Skeletal muscle satellite cell (primary cell): ENCODE measurements at regions not wholly inside any gene's neighbourhood (a gene's known extent, or its start where the extent isn't known, plus 50 kb on each side); places are given as distances from the start of the nearest gene placed in this dataset.

ENCODE experiments used
- H3K27me3 ChIP-seq: 2 replicates; pipeline ENCODE4 v1.7.0; 2013; ENCODE audit warnings: low read length; ENCODE audit not compliant: control insufficient read depth, insufficient read depth
- H3K36me3 ChIP-seq: 2 replicates; pipeline ENCODE4 v1.7.0; 2013; ENCODE audit warnings: mild to moderate bottlenecking, control low read depth, low read length; ENCODE audit not compliant: insufficient read depth
- H3K4me1 ChIP-seq: 2 replicates; pipeline ENCODE4 v1.7.0; 2013; ENCODE audit warnings: low read length; ENCODE audit not compliant: control insufficient read depth, insufficient read depth
- H3K4me2 ChIP-seq: 2 replicates; pipeline ENCODE4 v1.7.0; 2013; ENCODE audit warnings: mild to moderate bottlenecking, low read length
- H3K4me3 ChIP-seq: 2 replicates; pipeline ENCODE4 v1.7.0; 2013; ENCODE audit warnings: low read length
- H3K9ac ChIP-seq: 2 replicates; pipeline ENCODE4 v1.7.0; 2013; ENCODE audit warnings: mild to moderate bottlenecking, low read depth, low read length, moderate library complexity
- H3K9me3 ChIP-seq: replicated peaks from 2 replicates; pipeline ENCODE4 v1.7.0; 2013; ENCODE audit warnings: mild to moderate bottlenecking, control low read depth, low read length

GRCh38 chr4:18343581-18343980 is 322.0 kb upstream of the LCORL start:
- Histone ChIP-seq H3K4me2 (no peak overlapping the region), H3K4me1 (no peaks in the 10 kb centered on the region), H3K4me3 (no peak overlapping the region), H3K36me3 (no peaks in the 10 kb centered on the region), H3K27me3 (no peaks in the 10 kb centered on the region), H3K9me3 (peaks cover 2% of the 10 kb centered on the region), H3K9ac (no peak overlapping the region)

- H3K4me3 ChIP-seq, result no peak overlapping the region
- no peaks in the 10 kb centered on the region for H3K27me3 ChIP-seq
- no peak overlapping the region for H3K9ac ChIP-seq
- H3K4me1 ChIP-seq, result no peaks in the 10 kb centered on the region
- no peaks in the 10 kb centered on the region for H3K36me3 ChIP-seq
- no peak overlapping the region for H3K4me2 ChIP-seq
- peaks cover 2% of the 10 kb centered on the region for H3K9me3 ChIP-seq
Measured at GRCh38 chr4:18342847-18343246, 321.3 kb upstream of the LCORL start.

DNA sequence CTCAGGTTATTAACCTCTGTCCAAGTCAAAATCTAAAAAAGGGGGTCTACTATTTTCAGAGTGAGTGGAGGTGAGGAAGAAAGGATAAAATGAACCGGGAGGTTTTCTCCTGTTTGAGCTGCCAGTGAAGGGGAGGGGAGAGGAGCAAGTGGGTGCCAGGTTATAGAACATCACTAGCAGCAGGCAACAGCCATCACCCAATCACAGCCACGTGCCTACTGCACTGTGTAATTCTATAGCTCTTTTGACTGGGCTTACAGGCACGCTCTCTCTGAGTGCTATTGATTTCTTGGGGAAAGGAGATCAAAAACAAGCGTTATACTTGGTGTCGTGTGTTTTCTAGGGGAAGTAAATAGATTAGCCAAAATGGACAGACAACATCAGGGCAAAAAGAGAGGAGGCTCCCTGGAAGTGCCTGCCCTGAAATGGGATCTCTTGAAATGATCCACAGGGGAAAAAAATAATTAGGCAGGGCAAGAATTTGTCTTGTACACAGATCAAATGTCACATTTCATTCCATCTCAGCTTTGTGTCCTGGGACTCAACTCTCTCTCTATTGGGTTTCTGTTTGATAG is 300.5 kb upstream of the LCORL start:
- no peaks in the 10 kb centered on the region for H3K36me3 ChIP-seq
- no peaks in the 10 kb centered on the region for H3K4me1 ChIP-seq
- no peak overlapping the region for H3K9ac ChIP-seq
- no peaks in the 10 kb centered on the region for H3K9me3 ChIP-seq
- no peaks in the 10 kb centered on the region for H3K27me3 ChIP-seq
- no peak overlapping the region for H3K4me3 ChIP-seq
- no peak overlapping the region for H3K4me2 ChIP-seq

DNA sequence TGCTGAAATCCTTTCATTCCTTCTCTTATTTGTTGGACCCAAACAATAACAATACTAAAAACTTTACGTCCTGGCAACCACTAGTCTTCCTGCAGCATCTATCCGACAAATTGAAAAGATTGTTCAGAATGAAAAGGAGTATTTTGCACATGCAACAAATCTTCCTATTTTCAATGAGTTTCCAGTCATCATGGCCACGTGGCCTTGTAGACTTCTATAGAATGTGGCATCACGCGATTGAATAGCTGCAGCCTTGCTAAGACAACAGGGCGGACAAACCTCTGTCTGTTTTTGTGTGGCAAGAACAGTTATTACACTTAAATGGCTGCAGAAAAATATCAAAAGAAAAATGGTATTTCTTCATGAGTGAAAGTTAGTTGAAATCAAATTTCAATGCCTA is 297.9 kb upstream of the LCORL start:
- Histone ChIP-seq H3K27me3 (no peaks in the 10 kb centered on the region), H3K36me3 (no peaks in the 10 kb centered on the region), H3K4me2 (no peak overlapping the region), H3K4me3 (no peak overlapping the region), H3K9ac (no peak overlapping the region), H3K4me1 (no peaks in the 10 kb centered on the region), H3K9me3 (no peaks in the 10 kb centered on the region)

DNA sequence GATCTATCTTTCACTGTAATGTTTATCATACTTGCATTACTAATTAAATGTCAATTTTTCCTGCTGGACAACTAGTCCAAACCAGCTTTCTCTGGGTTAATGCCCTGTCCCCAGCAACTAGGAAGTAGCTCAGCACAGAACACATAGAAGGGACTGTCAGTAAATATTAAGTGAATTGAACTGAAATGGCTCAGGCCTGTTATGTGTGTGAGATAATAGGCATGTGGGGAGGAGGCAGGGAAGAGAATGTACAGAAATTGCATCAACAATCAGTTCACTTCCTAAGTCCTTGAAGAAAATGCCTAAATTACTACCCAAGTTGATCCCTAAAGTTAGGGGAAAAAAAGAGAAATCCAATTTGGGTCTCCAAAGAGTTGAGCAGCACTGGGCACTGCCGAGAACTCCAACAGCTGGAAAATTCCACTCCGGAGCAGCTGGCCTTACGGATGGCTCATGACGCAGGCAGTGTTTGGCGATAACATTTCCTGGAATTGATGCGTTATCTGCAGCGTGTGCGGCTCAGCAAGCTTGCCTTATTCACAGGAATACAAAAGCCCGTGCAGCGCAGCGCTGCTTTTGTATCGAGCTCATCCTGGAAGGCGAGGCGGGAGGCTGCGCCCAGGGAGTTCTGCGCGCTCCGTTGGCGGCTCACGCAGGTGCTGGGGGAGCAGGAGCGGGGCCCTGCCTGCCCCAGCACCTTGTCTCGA is 297.3 kb upstream of the LCORL start:
- Histone ChIP-seq H3K9me3 (no peaks in the 10 kb centered on the region), H3K36me3 (no peaks in the 10 kb centered on the region), H3K4me2 (no peak overlapping the region), H3K27me3 (no peaks in the 10 kb centered on the region), H3K4me3 (no peak overlapping the region), H3K4me1 (no peaks in the 10 kb centered on the region), H3K9ac (no peak overlapping the region)

GRCh38 chr4:18314731-18315130 is 293.2 kb upstream of the LCORL start:
- Histone ChIP-seq H3K27me3 (no peaks in the 10 kb centered on the region), H3K9ac (no peak overlapping the region), H3K4me1 (no peaks in the 10 kb centered on the region), H3K36me3 (no peaks in the 10 kb centered on the region), H3K9me3 (no peaks in the 10 kb centered on the region), H3K4me3 (no peak overlapping the region), H3K4me2 (no peak overlapping the region)

DNA sequence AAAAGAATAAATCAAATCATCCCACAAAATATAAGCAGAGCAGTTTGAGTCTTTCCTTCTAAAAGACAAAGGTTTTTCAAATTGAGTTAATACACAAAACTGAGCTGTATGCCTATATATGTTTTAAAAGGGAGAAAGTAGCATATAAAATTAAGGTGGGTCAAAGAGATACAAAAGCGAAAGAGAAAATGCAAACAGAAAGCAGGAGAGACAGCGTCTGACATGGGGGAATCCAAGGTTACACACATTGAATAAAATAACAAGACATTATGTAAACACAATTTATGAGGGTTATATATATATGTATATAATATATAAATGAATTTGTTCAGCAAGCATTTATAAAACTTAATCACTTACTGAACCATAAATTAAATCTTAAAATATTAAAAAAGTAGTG is 276.1 kb upstream of the LCORL start:
- Histone ChIP-seq H3K4me1 (no peaks in the 10 kb centered on the region), H3K27me3 (no peaks in the 10 kb centered on the region), H3K9ac (no peak overlapping the region), H3K4me3 (no peak overlapping the region), H3K4me2 (no peak overlapping the region), H3K9me3 (peaks cover 4% of the 10 kb centered on the region), H3K36me3 (no peaks in the 10 kb centered on the region)

- Histone ChIP-seq H3K27me3 (no peaks in the 10 kb centered on the region), H3K9ac (no peak overlapping the region), H3K4me1 (no peaks in the 10 kb centered on the region), H3K4me3 (no peak overlapping the region), H3K9me3 (peaks cover 4% of the 10 kb centered on the region), H3K36me3 (no peaks in the 10 kb centered on the region), H3K4me2 (no peak overlapping the region)
Measured at GRCh38 chr4:18296411-18296810, 274.9 kb upstream of the LCORL start.

DNA sequence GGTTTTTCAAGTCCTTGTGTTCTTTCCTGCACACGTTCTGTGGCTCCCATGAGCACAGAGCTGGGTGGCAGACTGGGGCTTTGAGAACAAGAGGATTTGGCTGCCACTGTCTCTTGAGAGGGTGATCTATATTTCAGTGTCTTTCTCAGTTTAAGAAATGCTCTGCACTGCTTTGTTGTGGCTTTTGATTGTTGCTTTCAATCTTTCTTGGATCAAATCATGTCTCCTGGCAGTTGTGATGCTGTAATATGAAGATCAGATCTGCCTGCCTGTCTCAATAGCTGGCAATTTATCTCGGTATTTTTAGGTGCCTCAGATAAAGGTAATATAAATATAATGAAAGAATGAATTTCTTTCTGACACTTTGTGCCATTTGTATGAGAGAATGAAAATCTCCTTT is 273.3 kb upstream of the LCORL start:
- Histone ChIP-seq H3K36me3 (no peaks in the 10 kb centered on the region), H3K4me2 (no peak overlapping the region), H3K27me3 (no peaks in the 10 kb centered on the region), H3K9ac (no peak overlapping the region), H3K4me1 (no peaks in the 10 kb centered on the region), H3K4me3 (no peak overlapping the region), H3K9me3 (peaks cover 7% of the 10 kb centered on the region)

GRCh38 chr4:18294021-18294420 is 272.5 kb upstream of the LCORL start:
- no peaks in the 10 kb centered on the region for H3K27me3 ChIP-seq
- H3K9ac ChIP-seq, result no peak overlapping the region
- peaks cover 7% of the 10 kb centered on the region for H3K9me3 ChIP-seq
- H3K4me1 ChIP-seq, result no peaks in the 10 kb centered on the region
- H3K36me3 ChIP-seq, result no peaks in the 10 kb centered on the region
- no peak overlapping the region for H3K4me2 ChIP-seq
- no peak overlapping the region for H3K4me3 ChIP-seq

GRCh38 chr4:18292411-18292810 is 270.9 kb upstream of the LCORL start:
- no peaks in the 10 kb centered on the region for H3K36me3 ChIP-seq
- H3K4me3 ChIP-seq, result no peak overlapping the region
- no peaks in the 10 kb centered on the region for H3K4me1 ChIP-seq
- H3K9me3 ChIP-seq, result peaks cover 7% of the 10 kb centered on the region
- H3K4me2 ChIP-seq, result no peak overlapping the region
- no peak overlapping the region for H3K9ac ChIP-seq
- H3K27me3 ChIP-seq, result no peaks in the 10 kb centered on the region

DNA sequence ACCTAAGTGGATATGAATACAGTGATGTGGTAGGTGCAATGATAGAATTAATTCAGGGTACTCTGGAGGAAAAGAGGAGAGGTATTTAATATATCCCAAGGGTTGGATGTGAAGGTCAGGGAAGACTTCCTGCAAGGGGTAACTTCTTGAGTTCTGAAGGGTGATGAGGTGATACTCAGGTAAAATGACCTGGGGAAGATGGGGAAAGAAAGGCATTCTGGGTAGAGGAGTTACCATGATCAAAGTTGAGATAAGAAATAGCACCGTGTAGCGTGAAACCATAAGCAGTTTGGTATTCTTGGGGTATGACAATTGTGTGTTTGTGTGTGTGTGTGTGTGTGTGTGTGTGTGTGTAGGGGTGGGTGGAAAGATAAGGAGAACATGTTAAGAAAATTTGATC is 270.4 kb upstream of the LCORL start:
- H3K9me3 ChIP-seq, result peaks cover 7% of the 10 kb centered on the region
- H3K4me3 ChIP-seq, result no peak overlapping the region
- no peaks in the 10 kb centered on the region for H3K36me3 ChIP-seq
- no peaks in the 10 kb centered on the region for H3K27me3 ChIP-seq
- no peaks in the 10 kb centered on the region for H3K4me1 ChIP-seq
- no peak overlapping the region for H3K4me2 ChIP-seq
- no peak overlapping the region for H3K9ac ChIP-seq
